ENCODE measurements at regions not wholly inside any gene's neighbourhood (a gene's known extent, or its start where the extent isn't known, plus 50 kb on each side); places are given as distances from the start of the nearest gene placed in this dataset.

DNA sequence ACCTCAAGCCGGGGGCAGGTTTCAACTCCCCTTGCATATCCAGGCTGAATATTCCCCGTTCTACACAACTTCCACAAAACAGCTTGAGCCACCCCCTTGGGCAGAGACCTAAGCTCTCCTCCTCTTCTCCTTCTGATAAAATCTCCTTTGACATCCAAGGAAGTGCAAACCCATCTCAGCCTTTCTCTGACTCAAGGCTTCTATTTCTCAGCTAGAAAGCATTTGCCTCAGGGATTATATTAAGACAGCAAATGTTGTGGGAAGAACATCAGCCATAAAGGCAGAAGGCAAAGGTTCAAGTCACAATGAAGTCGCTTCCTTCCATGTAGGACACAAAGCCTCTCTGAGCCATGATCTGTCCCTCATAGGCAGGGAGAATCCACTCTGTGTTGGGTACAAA lies 386.6 kb upstream of the ARID1B start:
- in situ Hi-C loops (cut with MboI; ENCODE audit: low sequenced_read_pairs) = no loop called here

DNA sequence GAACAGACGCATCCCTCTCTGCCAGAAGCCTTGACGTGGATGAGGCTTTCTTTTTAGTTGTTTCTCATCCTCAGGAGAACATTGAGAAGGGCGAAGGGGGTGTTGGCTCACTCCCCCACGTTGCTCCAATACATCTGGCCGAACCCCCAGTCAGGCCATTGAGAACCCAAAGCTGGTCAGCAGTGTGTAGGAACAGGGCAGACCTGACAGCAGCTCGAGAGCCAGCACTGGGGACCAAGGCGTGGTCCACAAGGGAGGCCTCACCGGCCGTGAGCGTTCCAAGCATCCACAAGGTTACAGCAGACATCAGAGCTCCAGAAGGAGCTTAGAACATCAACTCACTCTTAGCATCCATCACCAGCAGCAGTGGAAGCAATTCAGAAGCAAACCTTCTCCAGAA lies 387.9 kb upstream of the ARID1B start:
- in situ Hi-C loops (cut with MboI; ENCODE audit: low sequenced_read_pairs) = no loop called here

DNA sequence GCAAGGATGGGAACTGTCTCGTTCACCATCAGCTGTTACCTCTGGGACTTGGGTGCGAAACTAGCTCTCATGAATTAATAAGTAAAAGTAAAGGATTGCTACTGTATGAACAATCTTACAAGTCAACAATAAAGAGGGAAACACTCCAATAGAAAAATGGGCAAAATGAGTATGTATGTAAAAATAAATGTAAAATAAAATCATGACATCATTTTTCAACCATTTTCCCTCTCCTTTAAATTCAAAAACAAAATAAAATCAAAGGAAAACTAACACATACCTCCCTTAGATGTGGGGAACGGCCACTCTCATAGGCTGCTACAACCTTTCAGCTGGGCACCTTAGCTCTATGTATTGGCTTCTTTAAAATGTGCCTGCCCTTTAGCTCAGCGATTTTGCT lies 389.7 kb upstream of the ARID1B start:
- in situ Hi-C loops (cut with MboI; ENCODE audit: low sequenced_read_pairs) = no loop called here

DNA sequence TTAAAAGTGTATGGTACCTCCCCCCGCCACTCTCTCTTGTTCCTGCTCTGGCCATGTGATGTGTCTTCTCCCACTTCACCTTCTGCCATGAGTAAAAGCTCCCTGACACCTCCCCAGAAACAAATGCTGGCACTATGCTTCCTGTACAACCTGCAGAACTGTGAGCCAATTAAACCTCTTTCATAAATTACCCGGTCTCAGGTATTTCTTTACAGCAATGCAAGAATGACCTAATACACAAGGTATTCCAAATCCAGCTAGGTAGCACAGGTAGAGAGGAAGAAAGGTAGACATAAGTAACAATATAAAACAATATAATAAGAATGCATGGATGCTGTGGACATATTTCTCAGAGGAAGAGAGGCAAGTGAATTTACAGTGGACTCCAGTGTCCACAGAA lies 394.1 kb upstream of the ARID1B start:
- in situ Hi-C loops (cut with MboI; ENCODE audit: low sequenced_read_pairs) = no loop called here

DNA sequence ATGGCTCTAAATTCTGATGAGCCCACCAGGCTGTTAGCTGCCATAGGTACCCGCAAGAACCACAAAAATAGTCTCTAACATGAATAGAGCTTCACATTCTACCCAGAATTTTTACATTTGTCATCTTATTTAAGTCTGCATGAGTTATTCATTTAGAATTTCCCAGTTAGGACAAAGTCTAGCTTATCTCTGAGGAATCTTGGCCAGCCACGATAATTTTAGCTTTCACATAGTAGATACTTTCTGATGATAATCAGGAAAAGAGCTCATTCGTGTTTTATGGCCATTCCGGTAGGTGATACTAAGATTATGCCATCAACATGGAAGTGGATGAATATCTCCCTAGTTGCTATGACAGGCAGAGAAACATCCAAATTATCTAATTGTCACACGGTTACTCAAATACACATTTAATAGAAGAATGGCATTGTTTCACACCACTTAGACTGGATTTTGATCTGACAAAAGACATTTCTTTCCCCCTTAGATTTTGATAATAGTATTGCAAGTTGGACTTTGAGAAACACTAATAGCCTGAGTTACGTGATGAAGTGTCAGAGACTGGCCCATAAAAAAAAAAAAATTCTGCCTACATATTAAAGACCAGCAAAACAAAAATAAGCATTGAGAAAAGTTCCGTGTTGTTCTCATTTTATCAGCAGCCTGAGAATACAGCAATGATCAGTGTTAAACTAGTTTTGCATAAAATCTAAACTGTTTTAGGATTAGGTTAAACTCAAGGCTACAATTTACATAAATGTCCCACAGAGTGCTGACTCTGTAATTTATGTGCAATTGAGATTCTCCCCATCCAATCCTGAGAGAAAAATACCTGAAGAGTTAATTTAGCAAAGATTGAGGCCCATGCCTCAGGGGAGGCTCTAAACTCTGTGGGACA lies 397.5 kb upstream of the ARID1B start:
- in situ Hi-C loops (cut with MboI; ENCODE audit: low sequenced_read_pairs) = no loop called here

- in situ Hi-C loops (cut with MboI; ENCODE audit: low sequenced_read_pairs) = no loop called here
Observed at GRCh38 chr6:156378853-156379252, 398.3 kb upstream of the ARID1B start.

DNA sequence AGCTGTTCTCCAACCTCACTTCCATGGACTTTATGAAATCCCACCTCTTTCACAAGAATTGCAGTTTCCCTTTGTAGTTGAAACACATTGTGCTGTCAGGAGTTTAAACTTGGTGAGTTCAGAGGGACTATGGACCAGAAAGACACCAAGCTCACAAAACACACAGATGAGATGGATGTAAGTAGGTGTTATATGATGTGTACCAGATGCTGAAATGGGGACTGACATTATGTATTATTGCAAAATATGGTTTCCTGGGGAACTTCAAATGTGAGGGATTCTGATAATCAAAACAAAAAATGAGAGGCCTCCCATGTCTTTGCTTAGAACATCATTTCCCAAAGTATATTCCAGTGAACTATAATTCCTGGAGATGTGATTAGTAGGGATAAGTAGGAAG lies 401.1 kb upstream of the ARID1B start:
- in situ Hi-C loops (cut with MboI; ENCODE audit: low sequenced_read_pairs) = no loop called here

DNA sequence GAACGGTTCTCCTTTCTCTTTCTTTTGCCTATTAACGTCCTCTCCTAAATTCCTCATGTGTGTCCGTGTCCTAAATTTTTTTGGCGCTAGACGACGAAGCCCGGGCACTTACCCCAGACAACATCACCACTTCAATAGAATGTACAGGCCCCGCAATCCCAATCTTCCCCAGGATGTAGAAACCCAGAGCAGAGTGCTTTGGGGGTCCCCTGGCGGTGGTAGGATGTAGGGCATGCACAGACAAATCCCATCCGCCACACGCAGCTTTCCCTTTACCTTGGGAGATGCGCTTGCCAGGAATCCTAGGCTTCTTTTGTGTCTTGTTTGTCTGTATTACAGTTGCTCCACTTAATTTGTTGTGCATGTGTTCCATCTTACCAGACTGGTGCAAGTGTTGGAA lies 417.3 kb upstream of the ARID1B start:
- in situ Hi-C loops (cut with MboI; ENCODE audit: low sequenced_read_pairs) = no loop called here

DNA sequence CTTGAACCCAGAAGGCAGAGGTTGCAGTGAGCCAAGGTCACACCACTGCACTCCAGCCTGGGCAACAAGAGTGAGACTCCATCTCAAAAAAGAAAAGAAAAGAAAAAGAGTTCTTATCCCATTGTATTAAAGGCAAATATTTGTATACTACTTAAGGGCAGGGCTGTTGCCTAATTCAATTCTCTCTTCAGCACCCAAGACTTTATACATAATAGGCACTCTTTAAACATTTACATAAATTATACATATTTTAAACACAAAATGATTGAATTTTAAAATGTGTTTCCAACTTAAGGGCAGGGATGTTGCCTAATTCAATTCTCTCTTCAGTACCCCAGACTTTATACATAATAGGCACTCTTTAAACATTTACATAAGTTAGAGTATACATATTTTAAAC lies 424.3 kb upstream of the ARID1B start:
- in situ Hi-C loops (cut with MboI; ENCODE audit: low sequenced_read_pairs) = no loop called here

DNA sequence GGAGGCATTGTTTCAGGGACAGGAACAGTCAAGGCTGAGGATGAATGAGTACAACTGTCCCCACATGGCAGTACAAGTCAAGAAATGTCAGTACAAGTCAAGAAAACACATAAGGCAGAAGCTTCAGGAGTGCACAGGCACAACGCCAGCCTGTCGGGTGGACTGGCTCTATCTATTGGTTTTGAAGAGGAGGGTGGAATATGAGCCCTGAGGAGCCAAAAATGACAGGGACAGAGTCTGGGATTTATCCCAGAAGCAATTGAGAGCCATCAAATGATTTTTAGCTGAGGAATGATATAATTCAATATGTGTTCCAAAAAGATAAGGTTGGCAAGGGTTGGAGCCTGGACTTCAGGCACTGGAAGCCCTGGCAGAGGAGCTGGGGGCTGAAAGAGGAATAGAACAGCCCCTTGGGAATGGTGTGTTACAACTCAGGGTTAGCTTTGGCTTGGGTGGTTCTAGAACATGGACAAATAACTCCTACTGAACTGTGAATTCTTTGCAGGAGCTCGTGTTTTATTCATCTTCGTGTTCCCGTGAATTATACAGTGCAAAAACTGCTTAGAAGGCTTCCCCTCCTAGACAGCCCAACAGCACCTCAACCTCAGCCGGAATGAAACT lies 425.7 kb upstream of the ARID1B start:
- in situ Hi-C loops (cut with MboI; ENCODE audit: low sequenced_read_pairs) = no loop called here

- in situ Hi-C loops (cut with MboI; ENCODE audit: low sequenced_read_pairs) = no loop called here
Observed at GRCh38 chr6:156350337-156350736, 426.8 kb upstream of the ARID1B start.

- in situ Hi-C loops (cut with MboI; ENCODE audit: low sequenced_read_pairs) = no loop called here
Observed at GRCh38 chr6:156348849-156349248, 428.3 kb upstream of the ARID1B start.

DNA sequence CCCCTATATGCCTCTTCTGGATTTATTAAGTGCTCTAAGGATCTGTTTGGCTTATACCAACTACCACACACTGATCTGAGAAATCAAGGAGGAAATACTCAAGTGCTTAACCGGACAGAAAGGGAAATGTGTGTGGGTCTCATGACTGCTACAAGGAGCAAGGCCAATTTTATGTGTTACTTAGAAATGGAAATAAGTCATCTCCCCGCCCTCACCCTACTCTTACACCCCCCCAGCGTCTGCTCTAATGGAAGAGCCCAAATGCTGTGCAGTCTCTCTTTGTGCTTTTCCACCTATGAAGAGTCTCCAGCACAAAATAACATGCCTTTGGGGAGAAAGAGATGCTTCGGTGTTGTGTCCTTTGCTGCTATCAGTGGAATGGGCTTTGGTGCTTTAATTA lies 428.8 kb upstream of the ARID1B start:
- in situ Hi-C loops (cut with MboI; ENCODE audit: low sequenced_read_pairs) = no loop called here

GRCh38 chr6:156347656-156348055 lies 429.5 kb upstream of the ARID1B start:
- in situ Hi-C loops (cut with MboI; ENCODE audit: low sequenced_read_pairs) = no loop called here

GRCh38 chr6:156347246-156347645 lies 429.9 kb upstream of the ARID1B start:
- in situ Hi-C loops (cut with MboI; ENCODE audit: low sequenced_read_pairs) = no loop called here

DNA sequence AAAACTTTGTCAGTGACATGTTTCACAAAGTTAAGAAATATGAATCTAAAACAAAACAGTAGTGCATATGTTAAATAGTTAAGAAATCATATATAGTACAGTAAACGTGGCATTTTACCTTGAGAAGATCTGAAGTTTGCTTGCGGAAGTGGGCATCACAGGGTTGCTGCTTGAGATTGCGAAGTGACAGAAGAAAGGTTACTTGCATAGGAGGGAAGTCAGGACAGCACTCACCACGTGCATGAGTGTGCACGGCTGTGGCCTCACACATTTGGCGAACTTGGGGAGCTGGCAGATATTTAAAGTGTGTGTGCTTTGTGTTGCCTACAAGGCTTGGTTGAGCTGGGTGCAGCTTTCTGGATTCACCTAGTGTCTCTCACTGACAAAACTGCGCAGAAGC lies 431.5 kb upstream of the ARID1B start:
- in situ Hi-C loops (cut with MboI; ENCODE audit: low sequenced_read_pairs) = no loop called here

DNA sequence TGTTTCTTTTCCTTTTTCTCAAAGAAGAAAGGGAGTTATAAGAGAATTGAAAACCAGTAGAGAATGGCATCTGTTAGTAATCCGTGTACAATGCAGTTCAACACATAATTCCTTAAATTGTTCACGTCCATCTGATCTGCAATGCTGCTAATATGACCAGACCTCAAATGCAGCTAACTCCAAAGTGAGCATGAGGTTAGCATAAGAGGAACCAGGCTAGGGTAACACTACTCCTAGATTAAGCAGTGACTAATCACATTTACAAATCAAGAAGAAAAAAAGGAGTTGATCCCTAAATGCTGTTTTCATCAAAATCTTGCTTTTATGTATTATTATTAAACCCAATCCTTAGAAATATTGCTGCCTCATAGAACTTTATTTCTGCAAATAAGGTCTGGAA lies 432.7 kb upstream of the ARID1B start:
- in situ Hi-C loops (cut with MboI; ENCODE audit: low sequenced_read_pairs) = no loop called here

GRCh38 chr6:156337801-156338200 lies 439.4 kb upstream of the ARID1B start:
- in situ Hi-C loops (cut with MboI; ENCODE audit: low sequenced_read_pairs) = no loop called here

DNA sequence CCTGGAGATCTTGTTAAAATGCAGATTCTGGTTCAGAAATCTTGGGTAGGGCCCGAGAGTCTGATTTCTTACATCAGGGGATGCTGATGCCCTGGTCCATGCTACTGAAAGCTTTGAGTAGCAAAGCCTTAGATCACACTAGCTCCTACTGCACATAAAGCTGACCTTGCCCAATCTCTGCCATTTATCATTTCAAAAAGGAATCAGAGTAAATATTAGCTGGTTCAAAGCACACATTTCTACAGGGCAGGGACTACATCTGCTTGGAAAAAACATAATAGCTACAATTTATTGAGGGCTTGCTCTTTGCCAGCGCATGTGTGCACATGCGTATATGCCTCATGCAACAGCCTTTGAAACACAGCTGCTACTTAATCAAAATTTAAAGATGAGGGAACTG lies 440.4 kb upstream of the ARID1B start:
- in situ Hi-C loops (cut with MboI; ENCODE audit: low sequenced_read_pairs) = no loop called here

DNA sequence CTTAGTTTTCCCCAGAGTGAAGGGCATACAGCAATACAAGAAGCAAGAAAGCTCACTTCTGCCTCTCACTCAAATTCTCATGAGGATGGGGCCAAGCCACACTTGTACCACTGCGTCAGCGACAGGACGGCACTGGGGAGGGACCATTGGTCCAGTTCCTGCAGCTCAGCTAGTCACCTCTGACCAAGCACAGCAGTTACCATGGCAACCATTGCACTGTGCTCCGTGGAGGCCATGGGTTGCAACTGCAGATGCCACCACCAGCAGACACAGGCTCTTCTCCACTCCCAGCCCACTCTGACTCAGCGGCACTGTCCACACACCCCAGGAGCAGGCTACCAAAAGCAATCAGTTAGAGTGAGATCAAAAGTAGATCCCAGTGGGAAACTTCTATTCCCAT lies 441.1 kb upstream of the ARID1B start:
- in situ Hi-C loops (cut with MboI; ENCODE audit: low sequenced_read_pairs) = no loop called here

GRCh38 chr6:156334966-156335365 lies 442.2 kb upstream of the ARID1B start:
- in situ Hi-C loops (cut with MboI; ENCODE audit: low sequenced_read_pairs) = no loop called here

DNA sequence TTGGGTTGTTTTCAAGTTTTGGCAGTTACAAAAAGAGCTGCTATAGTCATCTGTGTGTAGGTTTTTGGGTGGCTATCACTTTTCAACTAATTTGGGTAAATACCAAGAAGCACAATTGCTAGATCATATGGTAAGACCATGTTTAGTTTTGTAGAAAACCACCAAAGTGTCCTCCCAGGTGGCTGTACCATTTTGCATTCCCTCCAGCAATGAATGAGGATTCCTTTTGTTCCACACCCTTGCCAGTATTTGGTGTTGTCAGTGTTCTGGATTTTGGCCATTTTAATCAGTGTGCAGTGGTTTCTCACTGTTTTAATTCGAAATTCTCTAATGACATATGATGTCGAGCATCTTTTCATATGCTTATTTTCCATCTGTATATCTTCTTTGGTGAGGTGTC lies 457.5 kb upstream of the ARID1B start:
- in situ Hi-C loops (cut with MboI; ENCODE audit: low sequenced_read_pairs) = no loop called here
